ENCODE measurements at regions not wholly inside any gene's neighbourhood (a gene's known extent, or its start where the extent isn't known, plus 50 kb on each side); places are given as distances from the start of the nearest gene placed in this dataset.

GRCh38 chr7:84675633-84676034 lies 481.0 kb upstream of the SEMA3A start:
- Histone ChIP-seq H3K27me3 (no peaks in the 10 kb centered on the region), H3K4me1 (peaks cover 3% of the 10 kb centered on the region), H3K36me3 (no peaks in the 10 kb centered on the region), H3K9me3 (no peaks in the 10 kb centered on the region), H3K4me3 (no peak overlapping the region), H3K27ac (no peak overlapping the region)
- WGBS: 59% methylated on average over 4 of the region's 4 CpGs
- no peak for DNase-seq (ENCODE audit: low spot score in 2 of 2)
- TF ChIP-seq CTCF (IDR thresholded peaks at IDR 0.05) (no peak), EP300 (IDR thresholded peaks at IDR 0.05) (no peak), POLR2AphosphoS5 (IDR thresholded peaks at IDR 0.05) (no peak), POLR2A (IDR thresholded peaks at IDR 0.05) (no peak)

GRCh38 chr7:84674236-84674913 lies 479.8 kb upstream of the SEMA3A start:
- no peak for DNase-seq (ENCODE audit: low spot score in 2 of 2)
- TF ChIP-seq POLR2A (IDR thresholded peaks at IDR 0.05) (no peak), CTCF (IDR thresholded peaks at IDR 0.05) (no peak), EP300 (IDR thresholded peaks at IDR 0.05) (no peak), POLR2AphosphoS5 (IDR thresholded peaks at IDR 0.05) (no peak)
- H3K27me3 ChIP-seq: no peaks in the 10 kb centered on the region
- no peak overlapping the region for H3K27ac ChIP-seq
- WGBS: 35% methylated on average over 2 of the region's 2 CpGs
- no peaks in the 10 kb centered on the region for H3K36me3 ChIP-seq
- peaks cover 3% of the 10 kb centered on the region for H3K4me1 ChIP-seq
- no peaks in the 10 kb centered on the region for H3K9me3 ChIP-seq
- H3K4me3 ChIP-seq: no peak overlapping the region

DNA sequence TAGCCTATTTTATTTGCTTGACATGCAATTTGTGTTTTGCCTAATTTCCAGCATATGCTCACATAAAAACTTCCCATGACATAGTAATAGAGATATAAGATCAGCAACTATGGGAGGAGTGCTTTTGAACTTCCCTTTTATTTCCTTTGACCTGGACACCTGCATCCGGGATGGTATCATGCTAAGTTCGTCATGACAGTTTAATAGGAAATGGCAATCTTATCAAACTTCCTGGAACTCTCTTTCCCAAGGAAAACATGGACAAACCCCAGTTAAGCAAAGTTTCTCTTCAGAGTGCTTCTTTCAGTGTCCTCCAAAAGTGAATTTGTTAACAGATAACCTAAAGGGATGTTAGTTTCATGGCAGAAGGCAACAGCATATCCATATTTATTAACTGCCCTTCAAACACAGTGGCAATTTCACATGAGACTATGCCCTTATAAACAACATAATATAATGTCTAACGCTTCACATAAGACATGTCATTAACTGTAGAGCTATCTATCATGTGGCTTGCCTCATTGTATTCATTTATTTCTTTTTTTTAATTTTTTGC lies 474.7 kb upstream of the SEMA3A start:
- Histone ChIP-seq H3K4me3 (no peak overlapping the region), H3K9me3 (no peaks in the 10 kb centered on the region), H3K27ac (no peak overlapping the region), H3K4me1 (peaks cover 2% of the 10 kb centered on the region), H3K27me3 (no peaks in the 10 kb centered on the region), H3K36me3 (no peaks in the 10 kb centered on the region)
- no peak for DNase-seq (ENCODE audit: low spot score in 2 of 2)
- WGBS: 72% methylated on average over 3 of the region's 3 CpGs
- TF ChIP-seq EP300 (IDR thresholded peaks at IDR 0.05): no peak
- no peak for TF ChIP-seq POLR2AphosphoS5 (IDR thresholded peaks at IDR 0.05)
- TF ChIP-seq POLR2A (IDR thresholded peaks at IDR 0.05): no peak
- no peak for TF ChIP-seq CTCF (IDR thresholded peaks at IDR 0.05)

GRCh38 chr7:84668116-84668515 lies 473.5 kb upstream of the SEMA3A start:
- Histone ChIP-seq H3K27me3 (no peaks in the 10 kb centered on the region), H3K36me3 (no peaks in the 10 kb centered on the region), H3K9me3 (no peaks in the 10 kb centered on the region), H3K27ac (no peak overlapping the region), H3K4me1 (no peaks in the 10 kb centered on the region), H3K4me3 (no peak overlapping the region)
- TF ChIP-seq CTCF (IDR thresholded peaks at IDR 0.05): no peak
- TF ChIP-seq EP300 (IDR thresholded peaks at IDR 0.05): no peak
- TF ChIP-seq POLR2AphosphoS5 (IDR thresholded peaks at IDR 0.05): no peak
- TF ChIP-seq POLR2A (IDR thresholded peaks at IDR 0.05): no peak
- DNase-seq (ENCODE audit: low spot score in 2 of 2): no peak
- 28% methylated on average over 1 of the region's 1 CpG for WGBS

- no peak for DNase-seq (ENCODE audit: low spot score in 2 of 2)
- no peaks in the 10 kb centered on the region for H3K27me3 ChIP-seq
- no peak overlapping the region for H3K4me3 ChIP-seq
- H3K27ac ChIP-seq: no peak overlapping the region
- no peaks in the 10 kb centered on the region for H3K4me1 ChIP-seq
- TF ChIP-seq CTCF (IDR thresholded peaks at IDR 0.05): no peak
- no peak for TF ChIP-seq POLR2AphosphoS5 (IDR thresholded peaks at IDR 0.05)
- TF ChIP-seq EP300 (IDR thresholded peaks at IDR 0.05): no peak
- WGBS: 76% methylated on average over 2 of the region's 2 CpGs
- no peaks in the 10 kb centered on the region for H3K36me3 ChIP-seq
- no peaks in the 10 kb centered on the region for H3K9me3 ChIP-seq
Measured at GRCh38 chr7:84666651-84667050, 472.1 kb upstream of the SEMA3A start.
